NCI-H446 (cell line): ENCODE measurements at regions not wholly inside any gene's neighbourhood (a gene's known extent, or its start where the extent isn't known, plus 50 kb on each side); places are given as distances from the start of the nearest gene placed in this dataset.

Experiments
- DNase-seq, 2 experiments: peaks; one replicate each; lab custom pipeline; 2025; lab: John Stamatoyannopoulos, UW

GRCh38 chr10:44853796-44854195, 57.3 kb upstream of the TMEM72 start:
- no peak for DNase-seq

GRCh38 chr10:44854693-44855350, 56.3 kb upstream of the TMEM72 start:
- no peak for DNase-seq

GRCh38 chr10:44856696-44857095, 54.4 kb upstream of the TMEM72 start:
- no peak for DNase-seq

- DNase-seq, result peak; percentile 10 to 56
Observed at GRCh38 chr10:44857363-44858016, 53.6 kb upstream of the TMEM72 start.

GRCh38 chr10:44858017-44858371, 53.1 kb upstream of the TMEM72 start:
- DNase-seq, result no peak

- DNase-seq, result no peak
Observed at GRCh38 chr10:44858988-44859387, 52.1 kb upstream of the TMEM72 start.

- no peak for DNase-seq
Observed at GRCh38 chr10:44859546-44860285, 51.4 kb upstream of the TMEM72 start.

- no peak for DNase-seq
Observed at GRCh38 chr10:44860811-44861736, 50.1 kb upstream of the TMEM72 start.
